Fibroblast of lung (primary cell): ENCODE measurements at regions not wholly inside any gene's neighbourhood (a gene's known extent, or its start where the extent isn't known, plus 50 kb on each side); places are given as distances from the start of the nearest gene placed in this dataset.

Experiments used
- CTCF ChIP-seq, 2 donors: IDR thresholded peaks in 1 of 2; conservative IDR thresholded peaks in 1 of 2; 1 replicate in 1 of 2; 2 replicates in 1 of 2; pipeline ENCODE4 v1.5.1; 2011 to 2012; ENCODE audit warnings: low read length in 2 of 2, control low read depth in 1 of 2, inconsistent platforms in 1 of 2, low read depth in 1 of 2, mild to moderate bottlenecking in 1 of 2
- EZH2 ChIP-seq: IDR thresholded peaks from 2 replicates; pipeline ENCODE4 v1.5.1; 2012; ENCODE audit warnings: low read length, control low read depth, mild to moderate bottlenecking; ENCODE audit errors: missing control alignments

- TF ChIP-seq CTCF (conservative IDR thresholded peaks at IDR 0.05 in 1 of 2, IDR thresholded peaks at IDR 0.05 in 1 of 2; ENCODE audit: low read depth in 1 of 2, low read length in 2 of 2): no peak
- no peak for TF ChIP-seq EZH2
These were observed 223.9 kb downstream of the CDCA7 start for GRCh38 chr2:173578404-173579107.
